Fibroblast of lung (primary cell): ENCODE measurements at regions not wholly inside any gene's neighbourhood (a gene's known extent, or its start where the extent isn't known, plus 50 kb on each side); places are given as distances from the start of the nearest gene placed in this dataset.
A peak's percentile ranks its signal among the peaks of the same experiment; 100 is the strongest.

Experiments
- DNase-seq, 2 donors: peaks; one replicate each; pipeline versions ENCODE4 v3.0.0 to v3.0.0-alpha.2; 2010; ENCODE audit warnings: low read depth in 2 of 2
- H2AFZ ChIP-seq: 2 replicates; pipeline ENCODE4 v1.5.1; 2012; ENCODE audit warnings: low read length, control low read depth, inconsistent platforms
- H3K27ac ChIP-seq: 2 replicates; pipeline ENCODE4 v1.5.1; 2011; ENCODE audit warnings: low read length, control low read depth; ENCODE audit not compliant: insufficient read depth
- H3K27me3 ChIP-seq: 2 replicates; pipeline ENCODE4 v1.5.1; 2011; ENCODE audit warnings: mild to moderate bottlenecking, low read length; ENCODE audit not compliant: control insufficient read depth, insufficient read depth
- H3K36me3 ChIP-seq: 2 replicates; pipeline ENCODE4 v1.5.1; 2011; ENCODE audit warnings: low read length; ENCODE audit not compliant: control insufficient read depth, insufficient read depth
- H3K4me1 ChIP-seq: 2 replicates; pipeline ENCODE4 v1.5.1; 2011; ENCODE audit warnings: low read length; ENCODE audit not compliant: control insufficient read depth, insufficient read depth; ENCODE audit errors: extremely low read depth
- H3K4me2 ChIP-seq: 2 replicates; pipeline ENCODE4 v1.5.1; 2011; ENCODE audit warnings: low read length, control low read depth; ENCODE audit not compliant: insufficient read depth; ENCODE audit errors: extremely low read depth
- H3K4me3 ChIP-seq, 4 experiments: fragments of 200-600 bp in 1 of 4; sonication (generic) in 1 of 4; replicated peaks in 1 of 4; 2 replicates each; pipeline ENCODE4 v1.5.1; 2011 to 2016; ENCODE audit warnings: low read length in 4 of 4, low read depth in 3 of 4, mild to moderate bottlenecking in 3 of 4, control low read depth in 2 of 4, inconsistent platforms in 1 of 4, mixed read lengths in 1 of 4; ENCODE audit not compliant: insufficient read depth in 1 of 4; ENCODE audit errors: control extremely low read depth in 1 of 4
- H3K79me2 ChIP-seq: 2 replicates; pipeline ENCODE4 v1.5.1; 2012; ENCODE audit warnings: mild to moderate bottlenecking, low read length, inconsistent platforms; ENCODE audit not compliant: control insufficient read depth, insufficient read depth
- H3K9ac ChIP-seq: 2 replicates; pipeline ENCODE4 v1.5.1; 2011; ENCODE audit warnings: mild to moderate bottlenecking, low read length, control low read depth; ENCODE audit not compliant: insufficient read depth
- H3K9me3 ChIP-seq: 2 replicates; pipeline ENCODE4 v1.5.1; 2012; ENCODE audit warnings: low read depth, low read length; ENCODE audit not compliant: control insufficient read depth, insufficient read depth
- H4K20me1 ChIP-seq: 2 replicates; pipeline ENCODE4 v1.5.1; 2011; ENCODE audit warnings: low read length; ENCODE audit not compliant: control insufficient read depth, insufficient read depth; ENCODE audit errors: extremely low read depth
- CTCF ChIP-seq, 2 donors: IDR thresholded peaks in 1 of 2; conservative IDR thresholded peaks in 1 of 2; 1 replicate in 1 of 2; 2 replicates in 1 of 2; pipeline ENCODE4 v1.5.1; 2011 to 2012; ENCODE audit warnings: low read length in 2 of 2, control low read depth in 1 of 2, inconsistent platforms in 1 of 2, low read depth in 1 of 2, mild to moderate bottlenecking in 1 of 2
- EZH2 ChIP-seq: IDR thresholded peaks from 2 replicates; pipeline ENCODE4 v1.5.1; 2012; ENCODE audit warnings: low read length, control low read depth, mild to moderate bottlenecking; ENCODE audit errors: missing control alignments

- no peak overlapping the region for H3K9ac ChIP-seq
- H3K79me2 ChIP-seq: no peaks in the 10 kb centered on the region
- no peak overlapping the region for H3K4me2 ChIP-seq
- peak; percentile 44 to 91 for DNase-seq
- no peak overlapping the region for H2AFZ ChIP-seq
- no peaks in the 10 kb centered on the region for H3K4me1 ChIP-seq
- no peaks in the 10 kb centered on the region for H3K9me3 ChIP-seq
- TF ChIP-seq CTCF (conservative IDR thresholded peaks at IDR 0.05 in 1 of 2, IDR thresholded peaks at IDR 0.05 in 1 of 2; ENCODE audit: low read depth in 1 of 2, low read length in 2 of 2): no peak
- no peak for TF ChIP-seq EZH2
- no peak overlapping the region for H3K4me3 ChIP-seq
- no peak overlapping the region for H3K27ac ChIP-seq
- no peaks in the 10 kb centered on the region for H4K20me1 ChIP-seq
- no peaks in the 10 kb centered on the region for H3K36me3 ChIP-seq
- no peaks in the 10 kb centered on the region for H3K27me3 ChIP-seq
These were observed 211.0 kb upstream of the ZC3H15 start for GRCh38 chr2:186274936-186275575.

GRCh38 chr2:186276909-186277308 lies 209.2 kb upstream of the ZC3H15 start:
- Histone ChIP-seq H3K4me2 (no peak overlapping the region), H3K4me3 (no peak overlapping the region), H3K9me3 (no peaks in the 10 kb centered on the region), H3K27me3 (no peaks in the 10 kb centered on the region), H3K4me1 (no peaks in the 10 kb centered on the region), H3K27ac (no peak overlapping the region), H4K20me1 (no peaks in the 10 kb centered on the region), H3K36me3 (no peaks in the 10 kb centered on the region), H3K79me2 (no peaks in the 10 kb centered on the region), H2AFZ (no peak overlapping the region), H3K9ac (no peak overlapping the region)
- no peak for TF ChIP-seq EZH2
- no peak for TF ChIP-seq CTCF (conservative IDR thresholded peaks at IDR 0.05 in 1 of 2, IDR thresholded peaks at IDR 0.05 in 1 of 2; ENCODE audit: low read depth in 1 of 2, low read length in 2 of 2)
- no peak for DNase-seq

- TF ChIP-seq EZH2 (no peak), CTCF (conservative IDR thresholded peaks at IDR 0.05 in 1 of 2, IDR thresholded peaks at IDR 0.05 in 1 of 2; ENCODE audit: low read depth in 1 of 2, low read length in 2 of 2) (no peak)
- H2AFZ ChIP-seq: no peak overlapping the region
- H3K79me2 ChIP-seq: no peaks in the 10 kb centered on the region
- no peaks in the 10 kb centered on the region for H3K36me3 ChIP-seq
- H4K20me1 ChIP-seq: no peaks in the 10 kb centered on the region
- no peak overlapping the region for H3K4me2 ChIP-seq
- no peak overlapping the region for H3K4me3 ChIP-seq
- no peaks in the 10 kb centered on the region for H3K4me1 ChIP-seq
- no peaks in the 10 kb centered on the region for H3K27me3 ChIP-seq
- no peak overlapping the region for H3K27ac ChIP-seq
- peak in 1 of 2 donors; percentile 7 for DNase-seq
- H3K9ac ChIP-seq: no peak overlapping the region
- no peaks in the 10 kb centered on the region for H3K9me3 ChIP-seq
These were observed 204.3 kb upstream of the ZC3H15 start for GRCh38 chr2:186281726-186282125.
